H1 (cell line): ENCODE measurements at regions not wholly inside any gene's neighbourhood (a gene's known extent, or its start where the extent isn't known, plus 50 kb on each side); places are given as distances from the start of the nearest gene placed in this dataset.

Experiments used
- BACH1 ChIP-seq: IDR thresholded peaks from 2 replicates; pipeline ENCODE4 v1.6.1; 2012; ENCODE audit warnings: low read length, improper control_type of control experiment
- RNF2 ChIP-seq: fragments of 200-900, 300-1000 bp; sonication (generic); IDR thresholded peaks from 2 replicates; pipeline ENCODE4 v1.7.1; 2016; ENCODE audit warnings: borderline replicate concordance, low read depth, mild to moderate bottlenecking, antibody characterized with exemption, low read length; ENCODE audit not compliant: poor library complexity, severe bottlenecking; ENCODE audit errors: missing control alignments
- SIN3A ChIP-seq, 2 experiments: IDR thresholded peaks in 1 of 2; conservative IDR thresholded peaks in 1 of 2; 2 replicates each; pipeline ENCODE4 v1.6.1; 2011 to 2012; ENCODE audit warnings: low read length in 2 of 2, improper control_type of control experiment in 1 of 2, low read depth in 1 of 2, mild to moderate bottlenecking in 1 of 2
- TCF12 ChIP-seq: IDR thresholded peaks from 2 replicates; pipeline ENCODE4 v1.6.1; 2011; ENCODE audit warnings: low read depth, mild to moderate bottlenecking, low read length

- no peak for TF ChIP-seq SIN3A (conservative IDR thresholded peaks at IDR 0.05 in 1 of 2, IDR thresholded peaks at IDR 0.05 in 1 of 2; ENCODE audit: low read depth in 1 of 2, low read length in 2 of 2)
- TF ChIP-seq TCF12 = no peak
- no peak for TF ChIP-seq BACH1
- TF ChIP-seq RNF2 = no peak
These were observed 71.3 kb downstream of the CPN2 start (continued) for GRCh38 chr3:194279701-194280360.
